ENCODE measurements at regions not wholly inside any gene's neighbourhood (a gene's known extent, or its start where the extent isn't known, plus 50 kb on each side); places are given as distances from the start of the nearest gene placed in this dataset.

GRCh38 chr2:47302308-47302707, 66.8 kb upstream of the EPCAM start:
- H4K20me1 ChIP-seq (replicated peaks; ENCODE audit: control insufficient read depth, extremely low read depth, insufficient read depth, low read length), result no peaks in the 10 kb centered on the region
- no TSS peak for BruUV-seq (replicated peaks)
- ChIA-PET CTCF (no interaction called here), POLR2A (no interaction called here)
- H3K9me1 ChIP-seq (replicated peaks; ENCODE audit: control insufficient read depth, extremely low read depth, insufficient read depth, low read length), result no peaks in the 10 kb centered on the region
- no peaks in the 10 kb centered on the region for H3K36me3 ChIP-seq (ENCODE audit: control insufficient read depth in 2 of 2, extremely low read depth in 1 of 2, insufficient read depth in 2 of 2, low read length in 2 of 2)
- H3K27me3 ChIP-seq (ENCODE audit: control insufficient read depth in 2 of 2, insufficient read depth in 2 of 2, low read length in 2 of 2), result peaks cover 12 to 13% of the 10 kb centered on the region in 2 experiments
- H3K4me2 ChIP-seq (ENCODE audit: insufficient read depth, low read length), result no peak overlapping the region
- H2AFZ ChIP-seq (ENCODE audit: low read depth, low read length), result no peak overlapping the region
- no peaks in the 10 kb centered on the region for H3K4me1 ChIP-seq (ENCODE audit: control insufficient read depth, extremely low read depth, insufficient read depth, low read length)
- H3K79me2 ChIP-seq (ENCODE audit: control insufficient read depth, insufficient read depth, low read length), result no peaks in the 10 kb centered on the region
- intact Hi-C loops (cut with micrococcal nuclease) (no loop called here), dilution Hi-C loops (cut with MboI; ENCODE audit: extremely low pct_ligation_motif_present, low sequenced_read_pairs) (no loop called here)
- H3K27ac ChIP-seq (ENCODE audit: insufficient read depth, low read depth, low read length), result no peak overlapping the region
- TF ChIP-seq MAX (IDR thresholded peaks at IDR 0.05; ENCODE audit: insufficient read depth, insufficient read length) (no peak), EZH2 (IDR thresholded peaks at IDR 0.05; ENCODE audit: borderline replicate concordance, low read depth, low read length, severe bottlenecking) (no peak), JUN (IDR thresholded peaks at IDR 0.05; ENCODE audit: borderline replicate concordance, insufficient read depth, insufficient read length, low read depth) (no peak), GATA2 (IDR thresholded peaks at IDR 0.05; ENCODE audit: insufficient read depth, insufficient read length, low read depth, low read length) (no peak), CTCF (IDR thresholded peaks at IDR 0.05; ENCODE audit: extremely low read depth in 1 of 2, insufficient read depth in 1 of 2, low read depth in 1 of 2, low read length in 2 of 2) (no peak), MYC (IDR thresholded peaks at IDR 0.05; ENCODE audit: low read depth, low read length) (no peak), FOS (IDR thresholded peaks at IDR 0.05; ENCODE audit: borderline replicate concordance, insufficient read depth, low read length) (no peak), POLR2AphosphoS5 (IDR thresholded peaks at IDR 0.05; ENCODE audit: insufficient read depth, low read depth, low read length) (no peak)
- no peak for FAIRE-seq
- H3K9ac ChIP-seq (replicated peaks; ENCODE audit: extremely low read depth, insufficient read depth, low read length), result no peak overlapping the region
- no peak overlapping the region for H3K4me3 ChIP-seq (replicated peaks in 1 of 3; ENCODE audit: insufficient read depth in 1 of 3, low read depth in 1 of 3, low read length in 3 of 3)
- DNase-seq (ENCODE audit: low read depth, low spot score), result no peak
- no peaks in the 10 kb centered on the region for H3K9me3 ChIP-seq (replicated peaks; ENCODE audit: control insufficient read depth, insufficient read depth, low read length)
